Neural progenitor cell (in vitro differentiated cells): ENCODE measurements at regions not wholly inside any gene's neighbourhood (a gene's known extent, or its start where the extent isn't known, plus 50 kb on each side); places are given as distances from the start of the nearest gene placed in this dataset.

Source experiments
- EZH2 ChIP-seq: fragments of 200-600 bp; sonication (generic); IDR thresholded peaks from 2 replicates; pipeline ENCODE4 v1.6.1; 2017; ENCODE audit warnings: antibody characterized with exemption, mild to moderate bottlenecking, moderate library complexity
- EZH2phosphoT487 ChIP-seq: fragments of 200-600 bp; sonication (generic); IDR thresholded peaks from 2 replicates; pipeline ENCODE4 v1.6.1; 2017; ENCODE audit warnings: antibody characterized with exemption
- TF ChIP-seq, protein P1 (sequence below): fragments of 200-600 bp; sonication (generic); IDR thresholded peaks from 2 replicates; pipeline ENCODE4 v1.5.1; 2017; ENCODE audit warnings: antibody characterized with exemption, mild to moderate bottlenecking

- TF ChIP-seq, protein P1, sequence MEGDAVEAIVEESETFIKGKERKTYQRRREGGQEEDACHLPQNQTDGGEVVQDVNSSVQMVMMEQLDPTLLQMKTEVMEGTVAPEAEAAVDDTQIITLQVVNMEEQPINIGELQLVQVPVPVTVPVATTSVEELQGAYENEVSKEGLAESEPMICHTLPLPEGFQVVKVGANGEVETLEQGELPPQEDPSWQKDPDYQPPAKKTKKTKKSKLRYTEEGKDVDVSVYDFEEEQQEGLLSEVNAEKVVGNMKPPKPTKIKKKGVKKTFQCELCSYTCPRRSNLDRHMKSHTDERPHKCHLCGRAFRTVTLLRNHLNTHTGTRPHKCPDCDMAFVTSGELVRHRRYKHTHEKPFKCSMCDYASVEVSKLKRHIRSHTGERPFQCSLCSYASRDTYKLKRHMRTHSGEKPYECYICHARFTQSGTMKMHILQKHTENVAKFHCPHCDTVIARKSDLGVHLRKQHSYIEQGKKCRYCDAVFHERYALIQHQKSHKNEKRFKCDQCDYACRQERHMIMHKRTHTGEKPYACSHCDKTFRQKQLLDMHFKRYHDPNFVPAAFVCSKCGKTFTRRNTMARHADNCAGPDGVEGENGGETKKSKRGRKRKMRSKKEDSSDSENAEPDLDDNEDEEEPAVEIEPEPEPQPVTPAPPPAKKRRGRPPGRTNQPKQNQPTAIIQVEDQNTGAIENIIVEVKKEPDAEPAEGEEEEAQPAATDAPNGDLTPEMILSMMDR, result no peak
- no peak for TF ChIP-seq EZH2
- TF ChIP-seq EZH2phosphoT487, result no peak
These were observed 254.2 kb upstream of the SALL3 start for GRCh38 chr18:78725426-78725825.
